ENCODE measurements at regions not wholly inside any gene's neighbourhood (a gene's known extent, or its start where the extent isn't known, plus 50 kb on each side); places are given as distances from the start of the nearest gene placed in this dataset.

GRCh38 chr18:71689416-71690160 is 854.6 kb downstream of the CBLN2 start:
- Histone ChIP-seq H3K27ac (ENCODE audit: low read depth, low read length) (no peak overlapping the region), H3K9ac (ENCODE audit: low read length) (no peak overlapping the region), H3K27me3 (ENCODE audit: insufficient read depth, low read length) (no peaks in the 10 kb centered on the region), H3K36me3 (ENCODE audit: control insufficient read depth in 1 of 2, insufficient read depth in 2 of 2, low read length in 2 of 2) (no peaks in the 10 kb centered on the region), H2AFZ (ENCODE audit: low read depth, low read length, poor library complexity, severe bottlenecking) (no peak overlapping the region), H3K4me1 (ENCODE audit: control insufficient read depth in 1 of 2, insufficient read depth in 2 of 2, low read length in 2 of 2) (no peaks in the 10 kb centered on the region), H3K79me2 (ENCODE audit: insufficient read depth, low read length) (no peaks in the 10 kb centered on the region), H3K4me3 (replicated peaks in 1 of 2; ENCODE audit: low read depth in 1 of 2, low read length in 2 of 2) (no peak overlapping the region), H3K4me2 (ENCODE audit: low read length) (no peak overlapping the region), H4K20me1 (ENCODE audit: insufficient read depth) (no peaks in the 10 kb centered on the region), H3K9me2 (ENCODE audit: insufficient read depth) (no peaks in the 10 kb centered on the region), H3K9me3 (ENCODE audit: control insufficient read depth in 1 of 2, insufficient read depth in 1 of 2, low read depth in 1 of 2, low read length in 2 of 2) (peaks cover 9 to 20% of the 10 kb centered on the region in 2 experiments; a peak in 2 of 4 replicates)
- DNase-seq (ENCODE audit: low read depth, low spot score): no peak
- BruUV-seq (replicated peaks): no TSS peak
- CTCF ChIA-PET: no interaction called here
- no peak for ATAC-seq
- intact Hi-C loops (cut with micrococcal nuclease): no loop called here
- RAD21 ChIA-PET (ENCODE audit: low non-redundant PET in 1 of 2, low total read pairs in 2 of 2, uncharacterized antibody in 2 of 2, unreplicated experiment in 2 of 2): no interaction called here
- TF ChIP-seq MAX (IDR thresholded peaks at IDR 0.05) (no peak), RAD21 (IDR thresholded peaks at IDR 0.05; ENCODE audit: low read depth) (no peak)
- POLR2A ChIA-PET: no interaction called here

- Histone ChIP-seq H4K20me1 (ENCODE audit: insufficient read depth) (no peaks in the 10 kb centered on the region), H3K9ac (ENCODE audit: low read length) (no peak overlapping the region), H3K4me3 (replicated peaks in 1 of 2; ENCODE audit: low read depth in 1 of 2, low read length in 2 of 2) (no peak overlapping the region), H2AFZ (ENCODE audit: low read depth, low read length, poor library complexity, severe bottlenecking) (no peak overlapping the region), H3K4me1 (ENCODE audit: control insufficient read depth in 1 of 2, insufficient read depth in 2 of 2, low read length in 2 of 2) (no peaks in the 10 kb centered on the region), H3K79me2 (ENCODE audit: insufficient read depth, low read length) (no peaks in the 10 kb centered on the region), H3K27ac (ENCODE audit: low read depth, low read length) (no peak overlapping the region), H3K27me3 (ENCODE audit: insufficient read depth, low read length) (no peaks in the 10 kb centered on the region), H3K36me3 (ENCODE audit: control insufficient read depth in 1 of 2, insufficient read depth in 2 of 2, low read length in 2 of 2) (no peaks in the 10 kb centered on the region), H3K9me2 (ENCODE audit: insufficient read depth) (no peaks in the 10 kb centered on the region), H3K4me2 (ENCODE audit: low read length) (no peak overlapping the region), H3K9me3 (ENCODE audit: control insufficient read depth in 1 of 2, insufficient read depth in 1 of 2, low read depth in 1 of 2, low read length in 2 of 2) (peaks cover 3 to 21% of the 10 kb centered on the region in 2 experiments; a peak in 2 of 4 replicates)
- ATAC-seq: no peak
- no TSS peak for BruUV-seq (replicated peaks)
- no peak for DNase-seq (ENCODE audit: low read depth, low spot score)
- ChIA-PET RAD21 (ENCODE audit: low non-redundant PET in 1 of 2, low total read pairs in 2 of 2, uncharacterized antibody in 2 of 2, unreplicated experiment in 2 of 2) (no interaction called here), POLR2A (no interaction called here), CTCF (no interaction called here)
- intact Hi-C loops (cut with micrococcal nuclease): no loop called here
- no peak for TF ChIP-seq ZFX (IDR thresholded peaks at IDR 0.05)
- TF ChIP-seq REST (IDR thresholded peaks at IDR 0.05; ENCODE audit: low read depth): no peak
- TF ChIP-seq POLR2A (IDR thresholded peaks at IDR 0.05; ENCODE audit: borderline replicate concordance, extremely low read depth, insufficient read depth, insufficient read length): no peak
- no peak for TF ChIP-seq EZH2phosphoT487 (IDR thresholded peaks at IDR 0.05; ENCODE audit: borderline replicate concordance)
- TF ChIP-seq TCF7L2 (IDR thresholded peaks at IDR 0.05; ENCODE audit: borderline replicate concordance, extremely low read depth, insufficient read depth, insufficient read length): no peak
- TF ChIP-seq YY1 (IDR thresholded peaks at IDR 0.05; ENCODE audit: extremely low read depth, insufficient replicate concordance, low read depth, low read length): no peak
- no peak for TF ChIP-seq ELF1 (IDR thresholded peaks at IDR 0.05; ENCODE audit: borderline replicate concordance, low read depth)
- no peak for TF ChIP-seq EZH2 (IDR thresholded peaks at IDR 0.05)
Measured at GRCh38 chr18:71682591-71682990, 861.6 kb downstream of the CBLN2 start.

Data from HCT116 (cell line).